ENCODE measurements at regions not wholly inside any gene's neighbourhood (a gene's known extent, or its start where the extent isn't known, plus 50 kb on each side); places are given as distances from the start of the nearest gene placed in this dataset.

GRCh38 chr9:26263478-26263877 lies 585.2 kb upstream of the TUSC1 start:
- no peak for TF ChIP-seq EZH2phosphoT487 (IDR thresholded peaks at IDR 0.05; ENCODE audit: insufficient read depth, low read depth)
- no peak for TF ChIP-seq EZH2 (IDR thresholded peaks at IDR 0.05; ENCODE audit: insufficient read depth, poor library complexity, severe bottlenecking)
